NCI-H2196 (cell line): ENCODE measurements at regions not wholly inside any gene's neighbourhood (a gene's known extent, or its start where the extent isn't known, plus 50 kb on each side); places are given as distances from the start of the nearest gene placed in this dataset.

Source experiments
- DNase-seq: peaks from one replicate; lab custom pipeline; 2025; ENCODE audit not compliant: unreplicated experiment; lab: John Stamatoyannopoulos, UW

DNA sequence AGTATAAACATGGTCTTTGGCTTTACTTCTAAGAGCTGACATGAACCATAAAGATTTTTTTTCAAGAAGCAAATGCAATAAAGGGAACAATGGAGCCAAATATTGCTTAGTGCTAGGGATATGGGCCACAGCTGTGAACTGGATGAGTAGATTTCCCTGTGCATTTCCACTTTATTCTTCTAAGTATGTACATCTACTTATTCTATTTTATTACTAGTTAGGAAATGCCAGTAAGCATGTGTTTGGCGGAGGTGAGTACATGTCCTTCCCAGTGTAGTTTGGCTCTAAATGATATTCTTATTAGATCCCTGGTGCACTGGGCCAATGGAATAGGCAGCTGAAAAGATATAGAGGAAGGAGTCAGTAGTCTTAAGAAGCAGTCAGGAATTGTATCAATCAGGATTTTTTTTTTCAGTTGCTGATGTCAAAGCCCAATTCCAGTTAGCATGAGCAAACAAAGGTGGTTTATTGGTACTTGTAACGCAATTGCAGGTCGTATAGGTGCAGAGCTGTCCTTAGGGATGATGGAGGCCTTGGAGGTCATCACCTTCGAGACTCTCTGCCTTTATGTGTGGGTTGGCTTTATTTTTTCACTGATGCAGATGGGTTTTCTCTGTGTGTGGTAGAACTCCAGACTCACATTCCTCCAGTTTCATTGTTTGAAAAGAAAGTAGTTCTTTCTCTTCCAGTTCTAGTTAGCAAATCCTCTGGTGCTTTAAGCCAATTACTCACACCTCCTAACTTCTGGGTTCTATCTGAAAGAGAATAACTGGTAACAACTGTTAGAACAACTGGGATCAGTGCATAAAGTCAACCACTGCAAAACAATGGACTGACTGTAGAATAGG lies 139.0 kb upstream of the LRIG3 start:
- no peak for DNase-seq

DNA sequence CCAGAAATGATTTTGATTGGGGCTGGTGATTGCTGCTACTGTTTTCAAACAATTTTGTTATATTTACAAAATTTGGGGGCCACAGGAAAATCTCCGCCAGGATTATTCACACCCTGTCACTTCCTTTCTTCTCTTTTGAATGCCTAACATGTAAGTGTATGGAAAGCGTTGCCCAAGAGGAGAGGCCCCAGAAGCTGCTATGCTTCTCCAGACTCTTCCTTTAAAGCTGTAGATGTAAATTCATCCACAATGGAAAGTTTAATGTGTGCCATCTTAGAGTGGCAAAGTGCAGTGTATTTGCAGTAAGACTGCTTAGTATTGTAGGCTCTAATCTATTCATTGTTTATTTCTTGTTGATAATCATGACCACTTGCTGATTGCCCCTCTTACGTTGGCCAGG lies 136.7 kb upstream of the LRIG3 start:
- DNase-seq = no peak

DNA sequence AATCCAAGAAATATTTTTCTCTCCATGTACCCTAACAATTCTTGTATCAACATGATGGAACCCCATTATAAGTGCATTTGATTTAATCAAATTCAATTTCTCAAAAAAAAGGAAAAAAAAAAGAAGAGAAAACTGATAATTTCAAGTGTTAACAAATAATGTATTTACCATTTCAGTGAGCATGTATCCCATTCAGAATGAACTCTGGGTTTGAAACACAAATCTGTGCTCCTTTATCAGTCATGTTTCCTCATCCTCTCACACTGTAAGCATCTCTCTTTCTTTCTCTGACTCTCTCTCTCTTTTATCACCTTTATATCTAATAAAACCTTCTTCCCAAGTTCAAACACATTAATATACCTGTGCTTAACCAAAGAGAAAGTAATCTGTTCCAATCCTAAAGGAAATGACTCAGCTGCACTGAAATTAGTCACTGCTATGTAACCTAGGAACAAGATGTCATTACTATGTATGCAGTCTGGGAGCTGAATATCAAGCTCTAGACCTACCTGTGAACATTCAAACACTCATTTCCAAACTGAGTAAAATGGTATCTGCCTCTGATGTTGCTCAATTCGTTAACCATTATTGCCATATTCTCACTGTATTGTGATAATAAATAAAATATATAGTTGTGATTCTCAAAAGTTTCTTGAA lies 135.0 kb upstream of the LRIG3 start:
- peak; percentile 38 for DNase-seq

DNA sequence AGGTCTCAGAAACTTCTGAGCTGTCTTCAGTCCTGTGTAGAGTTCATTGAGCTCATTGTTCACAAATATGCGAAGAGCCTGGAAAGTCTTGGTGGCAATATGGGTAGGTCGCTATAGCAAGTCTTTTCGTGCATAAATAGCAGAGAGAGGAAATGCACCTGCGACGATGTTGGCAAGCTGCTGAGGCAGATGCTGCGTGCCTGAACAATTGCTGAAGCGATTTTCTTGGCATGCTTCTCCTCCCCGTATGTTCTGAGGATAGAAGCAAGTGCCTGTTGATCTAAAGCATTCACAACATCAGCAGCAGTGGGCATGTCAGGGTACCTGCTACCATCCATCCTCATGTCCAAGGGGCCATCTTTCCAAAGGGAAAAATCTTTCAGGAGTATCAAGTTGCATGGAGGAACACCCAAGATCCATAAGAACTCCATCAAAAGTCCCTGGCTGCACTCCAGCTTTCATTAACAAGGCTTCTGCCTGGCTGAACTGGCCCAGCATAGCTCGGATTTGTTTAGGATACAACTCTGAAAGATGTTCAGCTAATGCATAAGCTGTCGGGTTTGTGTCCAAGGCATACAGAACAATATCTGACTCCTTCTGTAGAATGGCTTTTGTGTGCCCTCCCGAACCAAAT lies 133.1 kb upstream of the LRIG3 start:
- DNase-seq = peak; percentile 59

DNA sequence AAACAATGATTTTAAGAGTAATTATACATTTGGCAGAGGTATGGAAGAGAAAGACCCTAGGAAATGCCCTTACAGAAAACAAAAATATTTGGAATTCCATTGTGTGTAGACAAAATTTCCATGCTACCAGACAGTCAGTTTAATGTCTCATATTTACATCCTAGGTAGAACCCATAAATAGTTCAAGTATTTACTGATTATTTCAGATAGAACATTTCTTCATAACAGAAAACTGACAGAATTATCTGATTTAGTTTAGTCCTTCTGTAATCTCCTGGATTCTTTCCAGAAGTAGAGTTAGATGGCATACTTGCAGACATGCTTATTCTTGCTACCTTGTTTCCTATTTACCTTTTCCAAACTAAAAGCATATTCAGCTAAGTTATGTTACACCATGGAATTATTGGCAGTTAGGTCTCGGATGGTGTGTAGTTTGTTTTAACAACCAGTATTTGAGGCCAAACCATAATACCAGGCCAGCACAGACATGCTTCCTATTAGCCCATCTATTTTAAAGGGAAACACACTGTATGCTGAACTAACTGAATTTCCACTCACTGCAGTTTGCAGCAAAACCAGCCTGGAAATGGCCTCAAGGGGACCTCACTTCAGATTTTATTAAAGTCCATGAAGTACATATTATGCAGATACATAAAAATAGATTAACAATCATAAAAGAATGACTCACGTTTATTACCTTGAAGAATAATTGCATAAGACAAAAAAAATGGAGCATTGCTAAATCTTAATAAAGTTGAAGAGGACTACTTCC lies 126.6 kb upstream of the LRIG3 start:
- no peak for DNase-seq

DNA sequence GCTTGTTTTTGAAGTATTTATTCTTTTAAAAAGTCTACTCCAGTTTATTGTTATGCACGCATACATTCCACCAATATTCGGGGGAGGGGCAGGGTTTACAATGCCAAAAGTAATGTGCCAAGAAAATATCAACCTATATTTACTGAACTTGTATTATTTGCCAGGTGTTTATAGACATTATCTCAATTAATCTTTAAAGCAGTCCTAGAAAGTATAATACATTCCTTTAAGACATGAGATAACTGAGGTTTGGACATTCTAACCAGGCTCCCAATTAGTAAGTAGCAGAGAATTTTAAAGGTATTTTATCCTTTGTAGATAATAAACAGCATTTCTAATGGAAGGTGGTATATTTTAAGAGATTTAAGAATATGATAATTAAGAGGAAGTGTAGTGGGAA lies 124.5 kb upstream of the LRIG3 start:
- no peak for DNase-seq

DNA sequence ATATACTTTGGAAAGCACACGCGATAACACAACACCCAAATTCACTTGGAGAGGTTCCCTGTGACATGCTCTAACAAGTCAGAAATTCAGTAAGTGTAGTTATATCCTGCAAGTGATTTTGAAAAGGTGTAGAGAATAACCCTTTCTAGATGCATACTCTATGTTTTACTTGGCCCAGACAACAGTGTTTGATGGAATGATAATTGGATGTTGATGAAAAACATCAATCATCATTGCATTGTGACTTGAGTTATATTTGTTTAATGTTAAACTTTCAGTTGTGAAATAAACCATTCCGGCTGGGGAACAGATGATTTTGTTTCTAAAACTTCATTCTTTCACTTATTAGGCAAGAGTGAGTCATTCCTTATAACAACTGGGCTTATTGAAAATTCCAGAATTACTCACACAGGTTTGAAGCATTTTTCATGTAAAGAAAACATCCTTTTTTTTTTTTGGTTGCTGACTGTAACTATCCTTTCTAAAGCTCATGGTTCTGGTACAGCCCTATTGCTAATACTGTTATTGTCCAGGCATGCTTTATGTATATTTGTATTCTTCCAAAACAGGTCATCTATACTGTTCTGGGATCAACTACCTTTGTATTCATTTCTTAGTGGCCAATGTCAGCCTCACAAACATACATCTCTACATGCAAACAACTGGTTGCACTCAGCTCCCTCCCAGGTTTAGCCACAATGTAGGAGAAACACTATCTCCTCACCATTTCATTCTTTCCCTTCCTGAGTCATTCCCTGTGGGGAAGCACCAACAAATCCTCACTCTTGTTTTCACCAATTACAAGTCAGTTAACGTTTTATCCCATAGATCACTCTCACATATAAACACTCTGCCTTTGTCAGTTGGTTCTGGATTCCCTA lies 121.2 kb upstream of the LRIG3 start:
- no peak for DNase-seq

DNA sequence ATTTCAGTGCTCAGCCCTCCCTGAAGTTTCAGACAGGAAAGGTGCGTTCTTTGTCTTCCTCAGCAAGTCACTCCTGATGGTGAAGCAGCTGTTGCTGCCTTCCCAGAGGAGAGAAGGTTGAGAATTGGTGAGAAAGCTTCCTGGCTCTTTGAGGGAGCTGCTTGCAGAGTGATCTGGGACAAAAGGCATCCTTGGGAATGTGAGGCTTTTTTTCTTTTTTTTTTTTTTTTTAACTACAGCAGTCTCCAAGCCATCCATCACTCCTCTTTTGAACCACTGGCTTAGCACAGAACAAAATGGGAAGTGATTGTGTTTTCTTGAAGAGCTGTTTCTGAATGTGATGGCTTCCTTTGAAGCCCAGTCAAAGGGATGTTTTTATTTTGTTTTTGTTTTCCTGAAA lies 120.4 kb upstream of the LRIG3 start:
- DNase-seq = no peak

DNA sequence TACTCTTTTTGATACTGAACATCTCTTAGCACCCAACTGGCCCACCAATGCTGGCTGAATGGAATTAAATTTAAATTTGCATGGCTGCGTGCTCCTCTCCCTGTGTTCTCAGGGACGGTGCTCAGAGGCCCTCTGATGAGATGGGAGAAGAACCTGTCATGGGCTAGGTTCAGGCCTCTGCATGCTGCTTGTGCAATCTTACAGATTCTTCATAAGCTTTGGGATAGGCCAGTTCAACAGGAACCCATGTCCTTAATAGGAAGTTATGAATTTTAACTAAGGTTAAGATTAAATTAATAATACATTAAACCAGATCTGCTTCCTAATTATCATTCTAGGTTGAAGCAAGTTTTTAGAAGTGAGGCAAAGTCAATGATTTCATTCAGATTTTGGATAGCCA lies 119.7 kb upstream of the LRIG3 start:
- no peak for DNase-seq

DNA sequence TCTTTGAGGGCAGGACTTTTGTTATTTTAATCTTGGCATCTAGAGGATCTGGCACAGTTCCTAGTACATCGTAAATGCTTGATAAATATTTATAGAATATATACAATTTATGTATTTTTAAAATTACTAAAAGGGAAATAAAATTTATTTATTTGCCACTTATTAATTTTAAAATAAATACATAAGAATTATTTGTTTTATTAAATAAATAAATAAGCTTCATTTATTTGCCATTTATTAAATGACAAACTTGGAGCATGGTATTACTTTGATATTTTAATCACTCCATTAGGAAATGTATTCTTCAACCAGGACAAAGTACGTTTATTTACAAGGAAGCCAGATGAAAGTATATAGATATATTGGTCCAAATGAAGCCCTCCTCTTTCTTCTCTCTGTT lies 118.7 kb upstream of the LRIG3 start:
- DNase-seq = no peak

DNA sequence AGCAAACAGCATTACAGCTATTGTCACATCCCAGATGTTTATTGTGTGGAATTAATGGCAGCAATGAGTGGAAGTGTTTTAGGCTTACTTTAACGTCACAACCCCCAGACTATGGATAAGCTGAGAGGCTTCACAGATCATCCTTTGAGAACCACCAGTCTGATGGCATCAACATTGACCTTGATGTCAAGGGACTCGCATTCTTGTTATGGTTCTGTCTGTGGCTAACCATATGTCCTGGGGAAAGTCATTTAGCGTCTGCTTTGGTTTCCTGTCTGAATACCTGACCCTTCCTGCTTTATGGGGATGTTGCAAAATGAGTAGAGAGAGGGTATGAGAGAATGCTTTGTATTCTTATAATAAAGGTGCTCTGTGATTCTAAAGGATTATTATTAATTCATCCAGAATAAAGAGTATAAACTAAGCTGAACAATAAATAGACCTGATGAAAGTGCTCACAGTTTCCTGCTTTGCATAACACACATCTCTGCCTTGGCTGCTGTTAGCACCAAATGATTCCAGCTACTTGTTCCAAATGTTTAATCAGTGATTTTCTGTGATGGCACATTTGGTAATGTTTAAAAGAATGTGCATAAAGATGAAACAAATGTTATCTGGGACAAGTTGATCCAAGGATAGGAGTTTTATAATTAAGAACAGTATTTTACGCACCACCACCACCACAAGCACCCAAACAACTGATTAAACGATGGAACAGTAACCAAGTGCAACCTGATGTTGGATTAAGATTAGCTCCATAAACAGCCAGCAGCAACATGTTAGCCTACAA lies 116.9 kb upstream of the LRIG3 start:
- no peak for DNase-seq

DNA sequence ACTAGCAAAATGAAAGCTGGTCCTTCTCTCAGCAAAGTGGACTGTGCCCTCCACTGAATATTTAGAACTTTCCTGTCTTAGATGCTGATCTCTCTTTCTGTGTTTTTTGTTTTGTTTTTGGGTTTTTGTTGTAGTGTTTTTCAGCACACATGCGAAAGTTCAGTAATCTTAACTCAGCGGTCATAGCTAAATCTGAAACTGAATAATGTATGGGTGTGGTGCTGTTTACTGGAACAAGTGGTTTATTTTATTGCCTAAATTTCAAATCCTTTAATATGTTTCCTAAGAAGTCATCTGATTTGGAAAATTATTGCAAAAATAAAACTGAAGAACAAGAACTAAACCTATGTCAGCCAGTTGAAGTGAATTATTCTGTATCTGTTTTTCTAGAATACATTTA lies 116.0 kb upstream of the LRIG3 start:
- no peak for DNase-seq

DNA sequence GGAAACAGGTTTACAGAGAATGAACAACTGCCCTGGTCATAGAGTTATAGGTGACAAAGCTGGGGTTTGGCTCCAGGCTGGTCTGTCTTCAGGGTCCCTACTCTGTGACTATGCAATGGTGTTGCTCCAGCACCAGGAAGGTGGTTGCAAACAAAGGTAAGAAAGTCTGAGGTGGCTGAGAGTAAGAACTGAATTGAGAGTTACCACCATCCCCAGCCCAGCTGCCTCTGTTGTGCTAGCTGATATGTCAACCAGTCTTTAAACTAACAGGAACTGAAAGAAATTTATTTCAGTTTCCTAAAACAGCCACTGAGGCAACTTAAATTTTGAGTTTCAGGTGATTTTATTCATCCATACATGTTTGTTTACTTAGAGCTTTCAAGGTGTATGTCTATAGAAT lies 111.0 kb upstream of the LRIG3 start:
- no peak for DNase-seq

DNA sequence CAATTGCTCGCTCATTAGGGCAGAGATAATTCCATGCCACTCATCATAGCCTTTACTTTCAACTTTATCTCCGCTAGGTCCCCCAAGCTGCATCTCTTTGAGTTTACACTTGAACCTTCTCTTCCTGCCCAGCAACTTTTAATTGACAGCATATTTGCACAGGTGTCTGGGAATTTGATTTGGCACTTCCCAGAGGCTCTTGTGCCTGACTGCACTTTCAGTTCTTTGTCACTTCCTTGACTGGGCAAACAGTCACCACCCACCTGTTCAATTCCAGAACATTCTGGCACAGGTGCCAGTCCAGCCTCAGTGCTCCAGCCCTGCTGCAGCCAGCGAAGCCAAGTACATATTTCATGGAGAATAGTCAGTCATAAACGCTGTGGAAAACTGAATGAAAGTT lies 110.1 kb upstream of the LRIG3 start:
- no peak for DNase-seq

DNA sequence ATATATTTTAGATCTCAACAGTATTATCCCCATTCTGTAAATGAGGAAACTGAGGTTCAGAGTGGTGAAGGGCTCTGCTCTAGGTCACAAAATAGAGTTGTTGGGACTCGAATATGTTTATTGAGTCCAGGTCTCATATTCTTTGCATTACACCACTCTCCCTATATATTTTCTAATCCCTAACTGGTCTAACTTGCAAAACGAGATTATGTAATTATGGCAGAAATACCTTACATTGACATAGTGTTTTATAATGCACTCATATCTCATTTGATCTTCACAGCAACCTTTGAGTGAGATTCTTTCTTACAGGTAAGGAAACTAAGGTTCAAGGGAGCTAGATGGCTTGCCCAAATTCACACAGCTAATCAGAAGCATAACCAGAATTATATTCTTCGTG lies 106.9 kb upstream of the LRIG3 start:
- DNase-seq = no peak

DNA sequence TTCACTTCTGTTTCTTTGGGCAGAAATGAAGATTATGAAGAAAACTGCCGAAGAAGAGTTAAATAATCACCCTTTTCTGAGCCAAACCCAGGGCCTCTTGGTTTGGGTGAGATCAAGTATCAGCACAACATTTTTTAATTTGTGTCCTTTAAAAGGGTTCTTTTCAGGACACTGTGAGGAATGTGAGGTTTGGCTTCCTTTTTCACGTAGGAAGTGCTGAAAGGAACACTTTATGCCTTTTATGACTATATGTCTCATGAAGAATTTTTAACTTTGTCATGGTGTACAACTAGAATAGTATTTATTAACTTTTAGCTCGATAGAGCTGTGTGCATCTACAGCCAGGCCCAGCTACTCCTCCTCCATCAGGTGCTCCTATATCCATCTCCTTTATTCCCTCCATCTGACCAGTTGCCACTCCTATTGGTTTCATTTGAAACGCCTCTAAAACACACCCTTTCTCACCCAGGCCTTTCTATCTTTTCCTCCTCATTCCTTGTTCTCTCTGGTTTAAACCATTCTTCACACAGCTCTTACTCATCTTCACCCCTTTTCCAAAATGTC lies 103.6 kb upstream of the LRIG3 start:
- DNase-seq = no peak

DNA sequence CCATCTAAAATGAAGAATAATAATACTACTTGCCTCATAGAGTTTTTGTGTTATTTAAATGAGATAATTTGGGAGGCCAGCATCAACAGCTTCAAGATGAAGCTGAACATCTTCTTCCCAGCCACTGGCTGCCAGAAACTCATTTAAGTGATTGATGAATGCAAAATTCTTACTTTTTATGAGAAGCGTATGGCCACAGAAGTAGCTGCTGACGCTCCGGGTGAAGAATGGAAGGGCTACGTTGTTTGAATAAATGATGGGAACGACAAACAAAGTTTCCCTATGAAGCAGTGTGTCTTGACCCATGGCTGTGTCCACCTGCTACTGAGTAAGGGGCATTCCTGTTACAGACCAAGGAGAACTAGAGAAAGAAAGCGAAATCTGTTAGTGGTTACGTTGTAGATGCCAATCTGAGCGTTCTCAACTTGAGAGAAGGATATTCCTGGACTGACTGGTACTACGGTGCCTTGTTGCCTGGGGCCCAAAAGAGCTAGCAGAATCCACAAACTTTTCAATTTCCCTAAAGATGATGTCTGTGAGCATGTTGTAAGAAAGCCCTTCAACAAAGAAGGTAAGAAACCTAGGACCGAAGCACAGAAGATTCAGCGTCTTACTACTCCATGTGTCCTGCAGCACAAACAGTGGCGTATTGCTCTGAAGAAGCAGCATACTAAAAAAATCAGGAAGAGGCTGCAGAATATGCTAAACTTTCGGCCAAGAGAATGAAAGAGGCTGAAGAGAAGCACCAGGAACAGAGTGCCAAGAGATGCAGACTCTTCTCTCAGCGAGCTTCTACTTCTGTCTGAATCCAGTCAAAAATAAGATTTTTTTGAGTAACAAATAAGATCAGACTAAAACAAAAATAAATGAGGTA lies 100.0 kb upstream of the LRIG3 start:
- no peak for DNase-seq

DNA sequence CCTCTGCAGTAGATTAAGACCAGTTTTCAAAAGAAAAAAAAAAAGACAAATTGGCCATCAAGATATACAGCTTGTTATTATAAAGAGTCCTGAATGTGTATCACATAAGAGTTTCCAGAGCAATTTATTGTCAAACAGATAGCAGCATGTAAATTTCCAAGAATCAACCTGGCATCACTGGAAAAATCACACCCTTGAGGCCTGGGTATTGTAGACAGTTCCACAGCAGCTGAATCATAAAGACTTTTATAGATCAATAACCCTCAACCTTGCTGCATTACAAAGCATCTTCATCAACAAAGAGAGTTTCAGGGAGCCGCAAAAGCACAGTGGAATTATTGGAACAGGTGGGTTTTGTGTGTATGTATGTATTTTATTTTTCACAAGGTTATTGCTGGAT lies 94.6 kb upstream of the LRIG3 start:
- no peak for DNase-seq

DNA sequence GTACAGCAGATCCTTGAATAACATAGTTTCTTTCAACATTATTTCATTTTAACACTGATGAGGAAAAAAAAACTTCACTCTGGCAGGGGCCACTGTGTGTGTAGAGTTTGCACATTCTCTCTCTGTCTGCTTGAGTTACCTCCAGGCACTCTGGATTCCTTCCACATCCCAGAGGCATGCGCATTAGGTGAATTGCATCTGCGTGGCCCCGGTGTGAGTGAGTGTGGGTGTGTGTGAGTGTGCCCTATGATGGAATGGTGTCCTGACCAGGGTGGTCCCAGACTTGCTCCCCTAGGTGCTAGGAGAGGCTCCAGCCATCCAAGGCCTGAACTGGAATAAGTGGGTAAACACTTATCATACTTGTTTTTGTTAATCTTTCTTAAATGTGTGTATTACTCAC lies 90.6 kb upstream of the LRIG3 start:
- DNase-seq = no peak
